ENCODE measurements at regions not wholly inside any gene's neighbourhood (a gene's known extent, or its start where the extent isn't known, plus 50 kb on each side); places are given as distances from the start of the nearest gene placed in this dataset.

DNA sequence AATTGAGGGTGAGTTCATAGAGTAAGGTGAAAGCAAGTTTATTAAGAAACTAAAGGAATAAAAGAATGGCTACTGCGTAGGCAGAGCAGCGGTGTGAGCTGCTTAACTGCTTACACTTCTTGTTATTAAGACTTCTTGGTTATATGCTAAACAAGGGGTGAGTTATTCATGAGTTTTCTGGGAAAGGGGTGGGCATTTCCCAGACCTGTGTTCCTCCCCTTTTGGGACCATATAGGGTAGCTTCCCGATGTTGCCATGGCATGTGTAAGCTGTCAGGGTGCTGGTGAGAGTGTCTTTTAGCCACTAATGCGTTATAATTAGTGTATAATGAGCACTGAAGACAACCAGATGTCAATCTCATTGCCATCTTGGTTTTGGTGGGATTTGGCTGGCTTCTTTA lies 126.5 kb downstream of the ARSF start:
- TF ChIP-seq, protein P1, sequence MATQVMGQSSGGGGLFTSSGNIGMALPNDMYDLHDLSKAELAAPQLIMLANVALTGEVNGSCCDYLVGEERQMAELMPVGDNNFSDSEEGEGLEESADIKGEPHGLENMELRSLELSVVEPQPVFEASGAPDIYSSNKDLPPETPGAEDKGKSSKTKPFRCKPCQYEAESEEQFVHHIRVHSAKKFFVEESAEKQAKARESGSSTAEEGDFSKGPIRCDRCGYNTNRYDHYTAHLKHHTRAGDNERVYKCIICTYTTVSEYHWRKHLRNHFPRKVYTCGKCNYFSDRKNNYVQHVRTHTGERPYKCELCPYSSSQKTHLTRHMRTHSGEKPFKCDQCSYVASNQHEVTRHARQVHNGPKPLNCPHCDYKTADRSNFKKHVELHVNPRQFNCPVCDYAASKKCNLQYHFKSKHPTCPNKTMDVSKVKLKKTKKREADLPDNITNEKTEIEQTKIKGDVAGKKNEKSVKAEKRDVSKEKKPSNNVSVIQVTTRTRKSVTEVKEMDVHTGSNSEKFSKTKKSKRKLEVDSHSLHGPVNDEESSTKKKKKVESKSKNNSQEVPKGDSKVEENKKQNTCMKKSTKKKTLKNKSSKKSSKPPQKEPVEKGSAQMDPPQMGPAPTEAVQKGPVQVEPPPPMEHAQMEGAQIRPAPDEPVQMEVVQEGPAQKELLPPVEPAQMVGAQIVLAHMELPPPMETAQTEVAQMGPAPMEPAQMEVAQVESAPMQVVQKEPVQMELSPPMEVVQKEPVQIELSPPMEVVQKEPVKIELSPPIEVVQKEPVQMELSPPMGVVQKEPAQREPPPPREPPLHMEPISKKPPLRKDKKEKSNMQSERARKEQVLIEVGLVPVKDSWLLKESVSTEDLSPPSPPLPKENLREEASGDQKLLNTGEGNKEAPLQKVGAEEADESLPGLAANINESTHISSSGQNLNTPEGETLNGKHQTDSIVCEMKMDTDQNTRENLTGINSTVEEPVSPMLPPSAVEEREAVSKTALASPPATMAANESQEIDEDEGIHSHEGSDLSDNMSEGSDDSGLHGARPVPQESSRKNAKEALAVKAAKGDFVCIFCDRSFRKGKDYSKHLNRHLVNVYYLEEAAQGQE (tag by site-specific recombination; IDR thresholded peaks at IDR 0.05): no peak
- no peak for TF ChIP-seq ZNF266 (tag by site-specific recombination; IDR thresholded peaks at IDR 0.05; ENCODE audit: low read depth)
- no peak for TF ChIP-seq CTCF (tag by site-specific recombination; IDR thresholded peaks at IDR 0.05)
- TF ChIP-seq ZNF510 (tag by site-specific recombination; IDR thresholded peaks at IDR 0.05; ENCODE audit: insufficient replicate concordance): no peak
- TF ChIP-seq, protein P2, sequence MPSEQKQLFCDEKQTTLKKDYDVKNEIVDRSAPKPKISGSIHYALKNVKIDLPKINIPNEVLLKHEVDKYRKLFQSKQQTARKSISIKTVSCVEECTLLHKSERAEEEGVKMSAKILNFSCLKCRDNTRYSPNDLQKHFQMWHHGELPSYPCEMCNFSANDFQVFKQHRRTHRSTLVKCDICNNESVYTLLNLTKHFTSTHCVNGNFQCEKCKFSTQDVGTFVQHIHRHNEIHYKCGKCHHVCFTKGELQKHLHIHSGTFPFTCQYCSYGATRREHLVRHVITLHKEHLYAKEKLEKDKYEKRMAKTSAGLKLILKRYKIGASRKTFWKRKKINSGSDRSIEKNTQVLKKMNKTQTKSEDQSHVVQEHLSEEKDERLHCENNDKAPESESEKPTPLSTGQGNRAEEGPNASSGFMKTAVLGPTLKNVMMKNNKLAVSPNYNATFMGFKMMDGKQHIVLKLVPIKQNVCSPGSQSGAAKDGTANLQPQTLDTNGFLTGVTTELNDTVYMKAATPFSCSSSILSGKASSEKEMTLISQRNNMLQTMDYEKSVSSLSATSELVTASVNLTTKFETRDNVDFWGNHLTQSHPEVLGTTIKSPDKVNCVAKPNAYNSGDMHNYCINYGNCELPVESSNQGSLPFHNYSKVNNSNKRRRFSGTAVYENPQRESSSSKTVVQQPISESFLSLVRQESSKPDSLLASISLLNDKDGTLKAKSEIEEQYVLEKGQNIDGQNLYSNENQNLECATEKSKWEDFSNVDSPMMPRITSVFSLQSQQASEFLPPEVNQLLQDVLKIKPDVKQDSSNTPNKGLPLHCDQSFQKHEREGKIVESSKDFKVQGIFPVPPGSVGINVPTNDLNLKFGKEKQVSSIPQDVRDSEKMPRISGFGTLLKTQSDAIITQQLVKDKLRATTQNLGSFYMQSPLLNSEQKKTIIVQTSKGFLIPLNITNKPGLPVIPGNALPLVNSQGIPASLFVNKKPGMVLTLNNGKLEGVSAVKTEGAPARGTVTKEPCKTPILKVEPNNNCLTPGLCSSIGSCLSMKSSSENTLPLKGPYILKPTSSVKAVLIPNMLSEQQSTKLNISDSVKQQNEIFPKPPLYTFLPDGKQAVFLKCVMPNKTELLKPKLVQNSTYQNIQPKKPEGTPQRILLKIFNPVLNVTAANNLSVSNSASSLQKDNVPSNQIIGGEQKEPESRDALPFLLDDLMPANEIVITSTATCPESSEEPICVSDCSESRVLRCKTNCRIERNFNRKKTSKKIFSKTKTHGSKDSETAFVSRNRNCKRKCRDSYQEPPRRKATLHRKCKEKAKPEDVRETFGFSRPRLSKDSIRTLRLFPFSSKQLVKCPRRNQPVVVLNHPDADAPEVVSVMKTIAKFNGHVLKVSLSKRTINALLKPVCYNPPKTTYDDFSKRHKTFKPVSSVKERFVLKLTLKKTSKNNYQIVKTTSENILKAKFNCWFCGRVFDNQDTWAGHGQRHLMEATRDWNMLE (tag by site-specific recombination; conservative IDR thresholded peaks at IDR 0.05; ENCODE audit: low read depth): no peak
- TF ChIP-seq ZNF645 (tag by site-specific recombination; IDR thresholded peaks at IDR 0.05): no peak
- TF ChIP-seq, protein P3, sequence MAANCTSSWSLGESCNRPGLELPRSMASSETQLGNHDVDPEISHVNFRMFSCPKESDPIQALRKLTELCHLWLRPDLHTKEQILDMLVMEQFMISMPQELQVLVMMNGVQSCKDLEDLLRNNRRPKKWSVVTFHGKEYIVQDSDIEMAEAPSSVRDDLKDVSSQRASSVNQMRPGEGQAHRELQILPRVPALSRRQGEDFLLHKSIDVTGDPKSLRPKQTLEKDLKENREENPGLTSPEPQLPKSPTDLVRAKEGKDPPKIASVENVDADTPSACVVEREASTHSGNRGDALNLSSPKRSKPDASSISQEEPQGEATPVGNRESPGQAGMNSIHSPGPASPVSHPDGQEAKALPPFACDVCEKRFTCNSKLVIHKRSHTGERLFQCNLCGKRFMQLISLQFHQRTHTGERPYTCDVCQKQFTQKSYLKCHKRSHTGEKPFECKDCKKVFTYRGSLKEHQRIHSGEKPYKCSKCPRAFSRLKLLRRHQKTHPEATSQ (tag by site-specific recombination; IDR thresholded peaks at IDR 0.05): no peak
- TF ChIP-seq KLF1 (tag by site-specific recombination; IDR thresholded peaks at IDR 0.05): no peak
- no peak for TF ChIP-seq ZNF10 (tag by site-specific recombination; IDR thresholded peaks at IDR 0.05)
- no peak for TF ChIP-seq PRDM6 (tag by site-specific recombination; IDR thresholded peaks at IDR 0.05)
- TF ChIP-seq GLI4 (tag by site-specific recombination; IDR thresholded peaks at IDR 0.05): no peak
- TF ChIP-seq ZNF449 (tag by site-specific recombination; IDR thresholded peaks at IDR 0.05): no peak
- TF ChIP-seq, protein P4, sequence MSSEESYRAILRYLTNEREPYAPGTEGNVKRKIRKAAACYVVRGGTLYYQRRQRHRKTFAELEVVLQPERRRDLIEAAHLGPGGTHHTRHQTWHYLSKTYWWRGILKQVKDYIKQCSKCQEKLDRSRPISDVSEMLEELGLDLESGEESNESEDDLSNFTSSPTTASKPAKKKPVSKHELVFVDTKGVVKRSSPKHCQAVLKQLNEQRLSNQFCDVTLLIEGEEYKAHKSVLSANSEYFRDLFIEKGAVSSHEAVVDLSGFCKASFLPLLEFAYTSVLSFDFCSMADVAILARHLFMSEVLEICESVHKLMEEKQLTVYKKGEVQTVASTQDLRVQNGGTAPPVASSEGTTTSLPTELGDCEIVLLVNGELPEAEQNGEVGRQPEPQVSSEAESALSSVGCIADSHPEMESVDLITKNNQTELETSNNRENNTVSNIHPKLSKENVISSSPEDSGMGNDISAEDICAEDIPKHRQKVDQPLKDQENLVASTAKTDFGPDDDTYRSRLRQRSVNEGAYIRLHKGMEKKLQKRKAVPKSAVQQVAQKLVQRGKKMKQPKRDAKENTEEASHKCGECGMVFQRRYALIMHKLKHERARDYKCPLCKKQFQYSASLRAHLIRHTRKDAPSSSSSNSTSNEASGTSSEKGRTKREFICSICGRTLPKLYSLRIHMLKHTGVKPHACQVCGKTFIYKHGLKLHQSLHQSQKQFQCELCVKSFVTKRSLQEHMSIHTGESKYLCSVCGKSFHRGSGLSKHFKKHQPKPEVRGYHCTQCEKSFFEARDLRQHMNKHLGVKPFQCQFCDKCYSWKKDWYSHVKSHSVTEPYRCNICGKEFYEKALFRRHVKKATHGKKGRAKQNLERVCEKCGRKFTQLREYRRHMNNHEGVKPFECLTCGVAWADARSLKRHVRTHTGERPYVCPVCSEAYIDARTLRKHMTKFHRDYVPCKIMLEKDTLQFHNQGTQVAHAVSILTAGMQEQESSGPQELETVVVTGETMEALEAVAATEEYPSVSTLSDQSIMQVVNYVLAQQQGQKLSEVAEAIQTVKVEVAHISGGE (tag by site-specific recombination; conservative IDR thresholded peaks at IDR 0.05; ENCODE audit: low read depth): no peak
- no peak for TF ChIP-seq PATZ1 (tag by site-specific recombination; IDR thresholded peaks at IDR 0.05)

All from HEK293 (cell line).